HUES48 (cell line): ENCODE measurements at regions not wholly inside any gene's neighbourhood (a gene's known extent, or its start where the extent isn't known, plus 50 kb on each side); places are given as distances from the start of the nearest gene placed in this dataset.

Experiments
- H3K27ac ChIP-seq: one replicate; pipeline ENCODE4 v1.7.0; 2013; ENCODE audit warnings: low read depth, low read length, inconsistent platforms
- H3K27me3 ChIP-seq: 2 replicates; pipeline ENCODE4 v1.6.1; 2013; ENCODE audit warnings: mild to moderate bottlenecking, low read length; ENCODE audit not compliant: control insufficient read depth, insufficient read depth
- H3K36me3 ChIP-seq: 2 replicates; pipeline ENCODE4 v1.6.1; 2013; ENCODE audit warnings: low read length; ENCODE audit not compliant: control insufficient read depth, insufficient read depth
- H3K4me1 ChIP-seq: 2 replicates; pipeline ENCODE4 v1.6.1; 2013; ENCODE audit warnings: mild to moderate bottlenecking, low read length; ENCODE audit not compliant: control insufficient read depth, insufficient read depth
- H3K4me3 ChIP-seq: 2 replicates; pipeline ENCODE4 v1.5.1; 2013; ENCODE audit warnings: mild to moderate bottlenecking, low read depth, low read length
- H3K9ac ChIP-seq: 2 replicates; pipeline ENCODE4 v1.6.1; 2013; ENCODE audit warnings: mild to moderate bottlenecking, low read depth, low read length, moderate library complexity
- H3K9me3 ChIP-seq: 2 replicates; pipeline ENCODE4 v1.6.1; 2013; ENCODE audit warnings: low read length; ENCODE audit not compliant: control insufficient read depth, insufficient read depth

DNA sequence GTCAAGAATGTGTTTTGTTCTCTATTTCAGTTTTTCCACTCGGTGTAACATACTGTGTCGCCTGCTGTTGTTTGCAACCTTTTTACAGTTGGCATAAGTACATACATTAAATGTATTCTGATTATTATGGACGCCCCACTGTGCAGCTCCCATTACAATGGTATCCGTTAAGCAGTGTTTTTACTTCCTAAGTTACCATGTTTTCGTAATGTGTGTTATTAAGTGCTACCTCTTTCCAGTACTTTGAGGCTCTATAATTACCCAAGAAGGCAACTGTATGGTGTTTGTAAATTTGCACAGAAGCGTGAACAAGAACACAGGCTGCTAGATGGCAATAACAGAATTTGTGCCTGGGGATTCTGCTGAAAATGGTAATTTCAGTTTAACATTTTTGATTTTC, 568.0 kb upstream of the MARCKS start:
- no peak overlapping the region for H3K27ac ChIP-seq
- H3K9ac ChIP-seq = no peak overlapping the region
- peaks cover 4% of the 10 kb centered on the region; the same call in 1 of the 2 replicates for H3K9me3 ChIP-seq
- H3K4me3 ChIP-seq = no peak overlapping the region
- no peaks in the 10 kb centered on the region for H3K27me3 ChIP-seq
- peaks cover 13% of the 10 kb centered on the region for H3K4me1 ChIP-seq
- H3K36me3 ChIP-seq = no peaks in the 10 kb centered on the region

DNA sequence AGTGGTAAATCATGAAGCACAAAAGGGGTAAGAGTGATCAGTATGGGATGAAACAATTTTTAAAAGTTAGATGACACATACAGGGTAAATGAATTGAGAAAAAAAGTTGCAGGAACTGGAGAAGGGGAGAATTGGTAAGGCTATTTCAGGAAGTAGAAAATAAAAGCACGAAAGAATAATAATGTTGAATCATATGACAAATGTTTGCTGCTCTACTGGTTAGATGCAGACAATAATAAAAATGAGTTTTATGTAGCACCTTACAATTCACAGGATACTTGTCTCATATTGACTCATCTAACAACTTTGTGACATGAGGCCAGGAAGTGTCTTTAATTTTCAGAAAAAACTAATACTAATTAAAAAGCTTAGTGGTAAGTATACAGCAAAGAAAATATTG, 566.5 kb upstream of the MARCKS start:
- Histone ChIP-seq H3K9me3 (peaks cover 4% of the 10 kb centered on the region; the same call in 1 of the 2 replicates), H3K36me3 (no peaks in the 10 kb centered on the region), H3K4me3 (no peak overlapping the region), H3K27ac (no peak overlapping the region), H3K9ac (no peak overlapping the region), H3K27me3 (no peaks in the 10 kb centered on the region), H3K4me1 (peaks cover 24% of the 10 kb centered on the region)

GRCh38 chr6:113291751-113292445, 565.2 kb upstream of the MARCKS start:
- Histone ChIP-seq H3K27me3 (no peaks in the 10 kb centered on the region), H3K9ac (no peak overlapping the region), H3K36me3 (no peaks in the 10 kb centered on the region), H3K4me3 (no peak overlapping the region), H3K27ac (no peak overlapping the region), H3K4me1 (peaks cover 24% of the 10 kb centered on the region), H3K9me3 (no peaks in the 10 kb centered on the region)

- Histone ChIP-seq H3K27ac (no peak overlapping the region), H3K27me3 (no peaks in the 10 kb centered on the region), H3K4me1 (peaks cover 24% of the 10 kb centered on the region), H3K36me3 (no peaks in the 10 kb centered on the region), H3K4me3 (no peak overlapping the region), H3K9me3 (no peaks in the 10 kb centered on the region), H3K9ac (no peak overlapping the region)
Observed at GRCh38 chr6:113292646-113293422, 564.3 kb upstream of the MARCKS start.

GRCh38 chr6:113293423-113293740, 563.8 kb upstream of the MARCKS start:
- H3K4me3 ChIP-seq = no peak overlapping the region
- H3K4me1 ChIP-seq = peaks cover 24% of the 10 kb centered on the region
- H3K9me3 ChIP-seq = no peaks in the 10 kb centered on the region
- no peak overlapping the region for H3K9ac ChIP-seq
- no peaks in the 10 kb centered on the region for H3K27me3 ChIP-seq
- no peaks in the 10 kb centered on the region for H3K36me3 ChIP-seq
- no peak overlapping the region for H3K27ac ChIP-seq

GRCh38 chr6:113299531-113299930, 557.6 kb upstream of the MARCKS start:
- Histone ChIP-seq H3K27ac (no peak overlapping the region), H3K4me3 (no peak overlapping the region), H3K9me3 (no peaks in the 10 kb centered on the region), H3K9ac (no peak overlapping the region), H3K27me3 (no peaks in the 10 kb centered on the region), H3K36me3 (no peaks in the 10 kb centered on the region), H3K4me1 (peaks cover 10% of the 10 kb centered on the region)

GRCh38 chr6:113301651-113302050, 555.5 kb upstream of the MARCKS start:
- Histone ChIP-seq H3K27me3 (no peaks in the 10 kb centered on the region), H3K27ac (no peak overlapping the region), H3K4me3 (no peak overlapping the region), H3K36me3 (no peaks in the 10 kb centered on the region), H3K9ac (no peak overlapping the region), H3K4me1 (no peaks in the 10 kb centered on the region), H3K9me3 (no peaks in the 10 kb centered on the region)

DNA sequence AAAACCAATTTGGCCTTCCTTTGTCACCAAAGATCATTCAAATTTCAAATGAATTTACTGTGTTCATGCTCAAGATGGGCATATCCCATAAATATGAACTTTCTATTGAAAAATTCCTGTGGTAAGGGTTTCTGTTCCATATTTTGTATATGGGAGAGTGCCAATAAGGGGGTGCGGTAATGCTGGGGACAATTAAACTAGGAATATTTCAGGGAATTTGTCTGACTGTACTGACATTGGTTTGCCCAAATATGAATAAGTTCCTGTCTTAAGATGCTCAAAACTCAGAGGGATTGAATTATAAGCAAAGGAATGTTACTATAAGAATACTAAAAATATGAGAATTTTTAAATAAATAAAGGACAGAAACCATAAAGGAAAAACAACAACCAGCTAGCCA, 553.0 kb upstream of the MARCKS start:
- Histone ChIP-seq H3K27ac (no peak overlapping the region), H3K27me3 (no peaks in the 10 kb centered on the region), H3K4me3 (no peak overlapping the region), H3K4me1 (no peaks in the 10 kb centered on the region), H3K9me3 (no peaks in the 10 kb centered on the region), H3K36me3 (no peaks in the 10 kb centered on the region), H3K9ac (no peak overlapping the region)

DNA sequence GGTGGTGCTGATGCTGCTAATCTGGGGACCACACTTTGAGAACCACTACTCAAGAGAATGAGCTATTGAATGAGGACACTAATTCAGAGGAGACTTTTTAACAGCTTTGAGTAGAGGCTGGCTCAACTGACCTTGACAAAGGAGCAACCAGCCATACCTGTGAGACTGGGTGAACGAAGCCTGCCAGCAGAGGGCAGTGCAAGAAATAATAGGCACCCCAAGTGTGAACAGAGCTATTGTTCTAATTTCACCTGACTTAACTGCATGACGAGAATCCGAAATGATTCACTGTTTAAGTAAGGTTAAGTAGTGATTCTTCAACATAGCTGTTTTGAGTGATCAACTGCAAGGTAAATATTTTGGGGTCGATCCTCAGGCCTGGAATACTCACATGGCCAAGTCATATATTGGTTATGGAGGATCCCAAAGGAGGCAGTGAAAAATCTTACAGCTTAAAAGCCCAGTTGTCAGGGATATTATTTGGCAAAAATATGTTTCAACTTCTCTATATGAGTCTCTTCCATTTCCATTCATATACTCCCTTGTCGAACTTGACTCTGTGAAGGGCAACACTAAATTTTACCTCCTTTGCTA, 550.5 kb upstream of the MARCKS start:
- H3K9ac ChIP-seq = no peak overlapping the region
- H3K4me3 ChIP-seq = no peak overlapping the region
- no peak overlapping the region for H3K27ac ChIP-seq
- no peaks in the 10 kb centered on the region for H3K4me1 ChIP-seq
- no peaks in the 10 kb centered on the region for H3K9me3 ChIP-seq
- H3K27me3 ChIP-seq = no peaks in the 10 kb centered on the region
- no peaks in the 10 kb centered on the region for H3K36me3 ChIP-seq

GRCh38 chr6:113308266-113308665, 548.9 kb upstream of the MARCKS start:
- Histone ChIP-seq H3K27ac (no peak overlapping the region), H3K4me1 (no peaks in the 10 kb centered on the region), H3K27me3 (no peaks in the 10 kb centered on the region), H3K9me3 (no peaks in the 10 kb centered on the region), H3K9ac (no peak overlapping the region), H3K36me3 (no peaks in the 10 kb centered on the region), H3K4me3 (no peak overlapping the region)

GRCh38 chr6:113313841-113314240, 543.3 kb upstream of the MARCKS start:
- no peaks in the 10 kb centered on the region for H3K27me3 ChIP-seq
- H3K9me3 ChIP-seq = no peaks in the 10 kb centered on the region
- H3K27ac ChIP-seq = no peak overlapping the region
- H3K36me3 ChIP-seq = no peaks in the 10 kb centered on the region
- H3K4me3 ChIP-seq = no peak overlapping the region
- no peaks in the 10 kb centered on the region for H3K4me1 ChIP-seq
- H3K9ac ChIP-seq = no peak overlapping the region
